SK-N-SH treated with all-trans-retinoic acid at 6 μM for 48 hours (cell line): ENCODE measurements at regions not wholly inside any gene's neighbourhood (a gene's known extent, or its start where the extent isn't known, plus 50 kb on each side); places are given as distances from the start of the nearest gene placed in this dataset.

Experiments
- ARNTL ChIP-seq: fragments of 450-650 bp; formaldehyde crosslinking; IDR thresholded peaks from 2 replicates; pipeline ENCODE4 v1.5.0; 2020; ENCODE audit warnings: low read depth, mild to moderate bottlenecking, moderate library complexity, borderline replicate concordance
- CSRNP3 ChIP-seq: fragments of 250-450 bp; sonication (Bioruptor Pico); IDR thresholded peaks from 2 replicates; pipeline ENCODE4 v1.5.1; 2021; ENCODE audit warnings: mild to moderate bottlenecking, moderate library complexity
- ZNF565 ChIP-seq: fragments of 450-650 bp; formaldehyde crosslinking; conservative IDR thresholded peaks from 2 replicates; pipeline ENCODE4 v1.5.0; 2020; ENCODE audit warnings: low read depth, mild to moderate bottlenecking, moderate library complexity

GRCh38 chr19:29122185-29122584 lies 90.8 kb downstream of the UQCRFS1 start:
- TF ChIP-seq ZNF565 (CRISPR knock-in tag): no peak
- no peak for TF ChIP-seq CSRNP3
- no peak for TF ChIP-seq ARNTL
